NCI-H510A (cell line): ENCODE measurements at regions not wholly inside any gene's neighbourhood (a gene's known extent, or its start where the extent isn't known, plus 50 kb on each side); places are given as distances from the start of the nearest gene placed in this dataset.
"Not testable (repeated sequence)": the region's sequence is repeated elsewhere in the genome, so short reads cannot be mapped to it uniquely, and the experiment has no call there.

ENCODE experiments used
- DNase-seq: peaks from one replicate; lab custom pipeline; 2025; lab: John Stamatoyannopoulos, UW

DNA sequence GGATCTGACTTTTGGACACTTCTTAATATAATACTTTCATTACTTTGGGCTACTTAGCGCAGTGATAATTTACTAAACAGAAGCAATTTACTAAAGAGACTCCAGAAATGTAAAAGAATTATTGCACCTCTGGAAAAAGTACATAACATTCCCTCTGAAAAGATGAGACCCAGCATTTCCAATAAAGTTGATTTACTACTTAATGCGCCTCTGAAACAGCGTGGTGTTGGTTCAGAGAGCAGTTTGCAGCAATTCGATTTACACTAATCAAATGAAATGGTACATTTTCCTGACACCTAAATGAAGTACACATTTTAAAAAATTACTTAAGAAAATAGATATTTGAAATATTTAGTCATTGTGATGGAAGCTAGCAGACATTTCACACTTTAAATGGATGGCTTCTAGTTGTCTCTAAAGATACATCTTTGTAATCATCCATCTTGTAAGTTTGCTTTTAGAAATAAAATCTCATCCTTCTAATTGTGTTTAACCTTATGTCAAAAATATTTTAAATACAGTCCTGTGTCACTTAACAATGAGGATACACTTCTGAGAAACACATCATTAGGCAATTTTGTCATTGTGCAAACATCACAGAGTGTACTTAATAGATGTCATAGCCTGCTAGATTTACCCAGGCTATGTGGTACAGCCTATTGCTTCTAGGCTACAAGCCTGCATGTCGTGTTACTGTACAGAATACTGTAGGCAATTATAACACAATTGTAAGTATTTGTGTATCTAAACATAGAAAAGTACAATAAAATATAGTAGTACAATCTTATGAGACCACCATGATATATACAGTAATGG lies 284.6 kb upstream of the UBE2E3 start:
- DNase-seq, result no peak

DNA sequence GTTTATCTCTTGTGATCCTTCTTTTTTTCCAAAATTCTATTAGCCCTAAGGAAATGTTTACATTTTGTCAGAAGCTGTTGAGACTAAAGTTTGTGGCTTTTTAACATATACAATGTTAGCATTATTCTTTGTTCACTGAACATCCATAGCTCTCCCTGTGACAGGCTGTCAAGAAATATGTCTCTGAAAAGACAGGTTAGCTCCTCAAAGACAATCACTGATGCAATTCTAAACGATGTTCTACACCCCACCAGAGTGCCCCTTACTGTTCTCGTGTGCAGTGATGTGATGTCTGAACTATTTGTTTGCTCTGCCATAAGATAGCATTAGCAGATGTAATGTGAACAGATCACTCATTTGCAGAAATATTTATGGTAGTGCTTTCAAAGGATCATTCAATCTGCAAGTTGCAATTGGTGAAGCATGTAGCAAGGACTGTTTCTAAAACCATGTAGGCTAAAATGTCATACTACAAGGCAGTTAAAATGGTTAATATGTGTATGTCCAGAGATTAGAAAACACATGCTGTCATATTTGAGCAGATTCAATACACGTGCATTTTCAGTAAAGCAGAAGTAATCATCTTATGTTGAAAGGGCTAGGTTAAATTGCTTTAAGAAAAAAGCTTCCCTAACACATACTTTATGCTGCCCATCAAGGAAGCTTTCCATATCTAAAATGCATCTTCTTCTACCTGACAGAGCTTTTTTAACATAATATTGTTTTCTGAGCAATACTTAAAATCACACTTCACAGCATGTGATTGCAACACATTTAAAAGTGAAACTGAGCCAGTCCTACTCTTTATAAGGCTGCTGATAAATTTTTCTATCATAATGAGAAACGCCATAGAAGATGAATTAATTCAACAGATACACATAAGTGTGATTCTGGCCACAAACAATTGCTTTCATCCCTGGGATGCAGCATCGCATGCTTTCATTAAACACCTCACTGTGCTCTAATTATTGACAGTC lies 285.7 kb upstream of the UBE2E3 start:
- no peak for DNase-seq

DNA sequence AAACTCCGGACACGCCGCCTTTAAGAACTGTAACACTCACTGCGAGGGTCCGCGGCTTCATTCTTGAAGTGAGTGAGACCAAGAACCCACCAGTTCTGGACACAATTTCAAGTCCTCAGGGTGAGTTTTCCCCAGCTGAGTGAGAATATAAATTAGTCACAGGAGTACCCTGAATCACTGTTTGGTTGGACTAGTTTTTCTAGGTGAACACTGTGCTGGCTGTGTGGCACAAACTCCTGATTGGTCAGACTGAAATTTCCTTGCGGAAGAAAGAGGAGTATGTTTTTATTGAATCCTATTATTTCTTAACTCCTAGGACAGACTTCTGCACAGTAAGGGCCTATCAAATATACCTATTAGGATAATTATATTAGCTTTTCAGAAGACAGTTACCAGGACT lies 288.1 kb upstream of the UBE2E3 start:
- DNase-seq, result no peak

DNA sequence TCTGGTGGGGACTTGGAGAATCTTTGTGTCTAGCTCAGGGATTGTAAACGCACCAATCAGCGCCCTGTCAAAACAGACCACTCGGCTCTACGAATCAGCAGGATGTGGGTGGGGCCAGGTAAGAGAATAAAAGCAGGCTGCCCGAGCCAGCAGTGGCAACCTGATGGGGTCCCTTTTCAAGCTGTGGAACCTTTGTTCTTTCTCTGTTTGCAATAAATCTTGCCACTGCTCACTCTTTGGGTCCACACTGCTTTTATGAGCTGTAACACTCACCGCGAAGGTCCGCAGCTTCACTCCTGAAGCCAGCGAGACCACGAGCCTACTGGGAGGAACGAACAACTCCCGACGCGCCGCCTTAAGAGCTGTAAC lies 288.6 kb upstream of the UBE2E3 start:
- not testable (repeated sequence) for DNase-seq

DNA sequence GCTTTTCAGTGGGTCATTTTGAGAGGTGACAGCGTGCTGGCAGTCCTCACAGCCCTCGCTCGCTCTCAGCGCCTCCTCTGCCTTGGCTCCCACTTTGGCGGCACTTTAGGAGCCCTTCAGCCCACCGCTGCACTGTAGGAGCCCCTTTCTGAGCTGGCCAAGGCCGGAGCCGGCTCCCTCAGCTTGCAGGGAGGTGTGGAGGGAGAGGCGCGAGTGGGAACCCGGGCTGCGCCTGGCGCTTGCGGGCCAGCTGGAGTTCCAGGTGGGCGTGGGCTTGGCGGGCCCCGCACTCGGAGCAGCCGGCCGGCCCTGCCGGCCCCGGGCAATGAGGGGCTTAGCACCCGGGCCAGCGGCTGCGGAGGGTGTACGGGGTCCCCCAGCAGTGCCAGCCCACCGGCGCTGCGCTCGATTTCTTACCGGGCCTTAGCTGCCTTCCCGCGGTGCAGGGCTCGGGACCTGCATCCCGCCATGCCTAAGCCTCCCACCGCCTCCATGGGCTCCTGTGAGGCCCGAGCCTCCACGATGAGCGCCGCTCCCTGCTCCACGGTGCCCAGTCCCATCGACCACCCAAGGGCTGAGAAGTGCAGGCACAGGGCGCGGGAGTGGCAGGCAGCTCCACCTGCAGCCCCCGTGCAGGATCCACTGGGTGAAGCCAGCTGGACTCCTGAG lies 289.1 kb upstream of the UBE2E3 start:
- DNase-seq, result not testable (repeated sequence)

DNA sequence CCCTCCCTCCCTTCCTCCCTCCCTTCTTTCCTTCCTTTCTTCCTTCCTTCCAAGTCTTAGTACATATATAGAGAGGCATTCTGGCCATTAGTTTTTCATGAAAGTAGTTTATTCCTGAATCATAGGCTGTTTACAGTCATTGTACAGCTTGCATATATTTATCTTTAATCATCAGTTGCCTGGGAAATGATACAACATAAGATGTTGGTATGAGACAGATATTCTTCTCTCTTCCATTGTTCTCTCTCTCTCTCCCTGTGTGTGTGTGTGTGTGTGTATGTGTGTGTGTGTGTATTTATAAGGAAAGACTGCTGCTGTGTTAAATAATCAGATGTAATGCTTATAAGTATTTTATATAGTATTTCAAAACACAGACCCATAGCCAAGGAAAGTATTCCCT lies 289.8 kb upstream of the UBE2E3 start:
- no peak for DNase-seq

DNA sequence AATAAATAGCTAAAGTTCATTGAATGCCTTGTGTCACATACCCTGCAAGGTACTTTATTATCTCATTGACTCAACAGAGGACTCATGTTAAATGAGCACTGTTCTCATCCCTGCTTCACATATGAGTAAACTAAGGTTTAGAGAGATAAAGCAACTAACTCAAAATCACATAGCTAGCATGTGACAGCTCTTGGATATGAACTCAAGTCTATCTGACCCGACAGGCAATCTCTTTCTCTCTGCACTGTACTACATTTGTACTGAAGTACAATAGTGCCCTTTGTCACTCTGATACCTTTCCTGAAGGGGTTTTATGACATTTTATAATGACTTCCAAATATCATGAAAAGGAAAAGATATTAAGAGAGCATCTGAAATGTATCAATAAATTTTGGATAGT lies 297.5 kb upstream of the UBE2E3 start:
- DNase-seq, result no peak

DNA sequence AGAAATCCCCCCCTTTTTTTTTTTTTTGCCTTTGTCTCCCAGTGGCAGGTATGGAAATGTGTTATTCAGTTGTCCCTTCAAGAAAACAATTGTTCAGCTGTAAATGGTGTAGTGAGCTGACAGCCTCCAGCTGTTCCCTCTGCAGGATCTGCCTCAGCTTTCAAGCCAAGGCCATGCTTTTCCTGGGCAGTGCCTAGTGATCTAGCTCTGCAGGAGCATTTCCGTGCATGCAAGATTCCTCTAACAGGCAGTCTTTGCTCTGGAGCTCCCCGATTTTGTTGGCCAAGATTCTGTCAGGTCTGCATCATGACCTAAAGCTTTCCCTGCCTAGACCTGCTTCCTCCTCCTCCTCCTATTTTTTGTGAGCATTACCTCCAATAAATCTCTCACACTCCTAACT lies 300.7 kb upstream of the UBE2E3 start:
- DNase-seq, result no peak

DNA sequence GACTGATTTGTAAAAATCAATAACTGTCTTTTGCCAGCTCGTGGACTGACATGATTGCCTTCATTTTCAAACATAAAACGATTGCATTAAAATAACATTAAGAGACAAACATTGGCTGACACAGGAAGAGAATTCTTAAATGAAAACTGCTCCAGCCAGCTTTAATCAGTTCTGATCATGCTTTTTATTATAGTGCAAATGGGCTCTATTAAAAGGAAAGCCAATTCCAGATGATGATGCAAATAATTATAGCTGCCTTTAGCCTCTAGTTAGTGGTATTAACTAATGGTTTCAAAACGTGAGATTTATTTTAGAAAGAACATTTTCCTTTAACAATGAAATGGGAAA lies 301.8 kb upstream of the UBE2E3 start:
- DNase-seq, result no peak

DNA sequence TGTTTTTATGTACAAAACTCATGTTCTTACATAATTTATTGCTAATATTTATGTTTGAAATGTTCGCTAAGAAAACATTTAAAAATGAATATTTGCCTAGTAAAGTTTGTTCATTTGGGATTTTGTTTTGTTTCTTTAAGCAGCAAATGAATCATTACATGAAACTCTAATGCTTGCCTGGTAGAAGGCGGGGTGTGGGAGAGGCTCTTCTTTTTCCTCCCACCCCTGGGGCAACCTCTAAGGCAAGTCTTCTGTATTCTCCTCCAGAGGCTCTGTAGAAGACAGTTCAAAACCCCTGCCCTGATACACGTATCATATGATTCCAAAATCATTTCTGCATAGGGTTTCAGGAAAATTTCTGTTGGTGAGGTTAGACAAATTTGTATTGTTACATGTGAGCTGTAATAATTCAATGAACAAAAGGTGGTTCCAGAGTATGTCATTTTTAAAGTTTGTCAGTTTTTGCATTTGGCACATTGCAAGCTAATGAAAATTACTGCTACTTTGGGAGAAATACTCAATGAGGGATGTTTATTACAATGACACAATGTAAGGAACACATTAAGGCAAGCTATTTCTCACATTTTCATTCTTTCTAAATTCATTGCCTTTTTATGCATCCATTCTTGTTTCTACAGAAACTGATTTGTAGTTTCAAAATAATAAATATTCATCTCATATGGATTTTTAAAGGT lies 302.3 kb upstream of the UBE2E3 start:
- no peak for DNase-seq

DNA sequence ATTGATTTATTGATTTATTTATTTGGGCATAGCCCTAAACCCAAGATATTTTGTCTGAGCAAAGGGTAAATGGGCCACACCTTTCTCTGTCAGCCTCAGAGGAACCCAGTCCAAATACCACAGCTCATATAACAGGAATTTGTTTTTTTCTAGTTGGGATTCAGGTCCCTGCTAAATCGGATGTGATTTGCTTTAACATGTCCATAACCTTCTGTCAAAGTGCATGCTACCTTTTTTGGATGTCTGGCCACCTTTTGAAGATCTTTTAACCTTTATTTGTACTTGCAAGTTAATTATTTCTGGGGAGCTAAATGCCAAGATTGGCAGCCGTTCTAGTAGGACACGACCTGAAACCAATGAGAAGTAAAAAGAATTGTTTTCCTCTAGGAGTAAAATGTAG lies 303.2 kb upstream of the UBE2E3 start:
- no peak for DNase-seq

DNA sequence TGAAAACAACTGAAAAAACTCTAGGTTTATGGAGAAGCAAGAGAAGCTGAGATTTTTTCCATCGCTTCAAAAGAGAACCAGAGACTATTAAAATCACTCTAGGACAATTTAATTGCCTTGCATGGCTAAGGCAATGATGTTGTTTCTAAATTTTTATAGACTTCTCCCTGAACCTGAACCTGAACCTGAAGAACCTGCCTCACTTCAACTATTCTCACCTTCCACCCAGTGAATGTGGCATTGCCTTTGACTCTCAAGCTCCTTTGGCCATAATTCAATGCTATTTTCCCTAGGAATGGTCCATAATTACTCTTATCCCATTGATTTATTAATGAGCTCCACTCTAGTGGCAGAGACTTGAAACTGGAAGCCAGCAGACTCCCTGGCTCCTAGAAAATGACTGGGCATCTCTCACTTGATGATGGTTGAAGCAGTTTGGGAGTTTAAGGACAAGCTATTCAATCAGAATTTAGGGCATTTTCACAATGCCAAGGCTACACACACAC lies 303.8 kb upstream of the UBE2E3 start:
- no peak for DNase-seq

DNA sequence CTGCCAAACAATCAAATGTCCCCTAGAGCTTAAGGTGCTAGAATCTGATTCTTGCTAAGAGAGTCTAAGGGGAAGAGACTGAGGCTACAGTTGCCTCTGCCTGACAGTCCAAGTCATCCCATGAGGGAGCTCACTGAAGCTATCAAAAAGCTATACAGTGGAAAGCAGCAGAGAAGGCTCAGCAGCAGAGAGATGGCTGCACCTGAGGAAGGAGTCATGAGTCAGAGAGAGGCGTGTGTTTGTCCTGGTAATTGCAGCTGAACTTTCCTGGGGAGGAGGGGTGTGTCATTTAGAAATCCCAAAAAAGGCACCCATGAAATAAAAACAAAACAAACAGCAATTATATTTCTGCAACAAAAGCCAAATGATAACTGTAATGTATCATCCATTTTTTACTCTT lies 305.2 kb upstream of the UBE2E3 start:
- DNase-seq, result no peak

DNA sequence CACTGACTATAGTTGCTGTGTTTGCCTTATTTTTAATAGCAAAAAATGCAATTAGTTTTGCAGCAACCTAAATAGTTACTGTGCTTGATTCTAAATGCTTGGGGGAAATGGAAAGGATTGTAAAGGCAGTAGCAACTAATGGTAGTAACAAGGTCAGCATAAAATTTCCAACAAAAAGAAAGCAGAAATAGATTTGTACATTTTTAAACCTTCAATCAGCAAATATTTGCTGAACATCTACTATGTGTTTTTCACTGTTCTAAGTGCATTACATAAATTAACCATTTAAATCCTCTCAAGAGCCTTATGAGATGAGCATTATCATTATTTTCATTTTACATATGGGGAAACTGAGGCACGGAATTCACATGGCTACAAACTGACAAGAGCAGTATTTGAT lies 308.0 kb upstream of the UBE2E3 start:
- DNase-seq, result no peak

DNA sequence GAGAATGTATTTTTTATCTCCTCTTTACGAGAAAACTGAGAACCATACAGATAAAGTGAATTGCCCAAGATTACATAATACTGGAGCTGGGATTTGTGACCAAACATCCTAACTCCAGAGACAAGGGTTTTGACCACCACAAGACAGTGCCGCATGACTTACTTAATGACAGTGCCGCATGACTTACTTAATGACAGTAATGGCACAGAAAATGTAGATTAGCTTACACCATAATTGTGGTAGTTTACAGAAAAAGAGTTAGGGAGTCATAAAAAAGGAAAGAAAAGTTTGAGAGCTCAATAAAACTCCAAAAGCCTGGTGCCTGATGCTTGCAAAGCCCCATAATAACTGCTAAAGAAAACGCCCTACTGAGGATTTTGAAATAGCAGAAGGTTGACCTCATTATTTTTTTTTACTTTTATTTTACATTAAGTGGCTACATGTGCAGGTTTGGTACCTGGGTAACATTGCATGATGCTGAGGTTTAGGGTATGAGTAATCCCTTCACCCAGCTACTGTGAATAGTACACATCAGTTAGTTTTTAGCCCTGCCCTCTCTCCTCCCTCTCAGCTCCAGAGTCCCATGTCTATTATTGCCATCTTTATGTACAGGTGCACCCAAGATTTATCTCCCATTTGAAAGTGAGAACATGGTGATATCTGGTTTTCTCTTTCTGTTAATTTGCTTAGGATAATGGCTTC lies 310.0 kb upstream of the UBE2E3 start:
- no peak for DNase-seq

DNA sequence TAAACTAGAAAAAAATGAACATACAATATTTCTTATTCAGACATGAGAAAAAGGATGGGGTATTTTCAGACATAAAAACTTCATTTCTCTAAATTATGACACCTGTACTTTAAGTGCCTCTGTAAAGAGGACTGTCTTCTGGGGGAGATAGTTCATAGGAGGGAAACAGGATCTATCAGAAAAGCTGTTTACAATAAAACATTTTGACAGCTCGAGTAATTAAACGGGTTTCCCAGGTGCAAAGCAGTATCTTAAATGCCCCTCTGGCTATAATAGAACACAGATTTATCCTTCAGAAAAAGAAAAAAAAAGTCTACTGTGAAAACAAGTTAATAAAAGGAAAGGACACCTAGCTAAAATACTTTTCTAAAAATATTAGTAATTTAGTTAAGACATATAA lies 311.4 kb upstream of the UBE2E3 start:
- no peak for DNase-seq

DNA sequence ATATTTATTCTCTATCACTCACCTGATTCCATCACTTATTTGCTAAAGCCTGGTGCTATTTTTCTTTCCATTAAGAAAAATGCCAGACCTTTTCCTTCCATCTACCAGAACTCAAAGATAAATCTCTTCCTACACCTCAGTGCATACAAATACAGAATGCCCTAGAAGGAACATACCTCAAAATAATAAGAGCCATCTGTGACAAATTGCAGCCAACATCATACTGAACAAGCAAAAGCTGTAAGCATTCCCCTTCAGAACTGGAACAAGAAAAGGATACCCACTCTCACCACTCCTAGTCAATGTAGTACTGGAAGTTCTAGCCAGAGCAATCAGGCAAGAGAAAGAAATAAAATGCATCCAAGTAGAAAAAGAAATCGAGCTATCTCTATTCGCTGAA lies 315.9 kb upstream of the UBE2E3 start:
- no peak for DNase-seq

DNA sequence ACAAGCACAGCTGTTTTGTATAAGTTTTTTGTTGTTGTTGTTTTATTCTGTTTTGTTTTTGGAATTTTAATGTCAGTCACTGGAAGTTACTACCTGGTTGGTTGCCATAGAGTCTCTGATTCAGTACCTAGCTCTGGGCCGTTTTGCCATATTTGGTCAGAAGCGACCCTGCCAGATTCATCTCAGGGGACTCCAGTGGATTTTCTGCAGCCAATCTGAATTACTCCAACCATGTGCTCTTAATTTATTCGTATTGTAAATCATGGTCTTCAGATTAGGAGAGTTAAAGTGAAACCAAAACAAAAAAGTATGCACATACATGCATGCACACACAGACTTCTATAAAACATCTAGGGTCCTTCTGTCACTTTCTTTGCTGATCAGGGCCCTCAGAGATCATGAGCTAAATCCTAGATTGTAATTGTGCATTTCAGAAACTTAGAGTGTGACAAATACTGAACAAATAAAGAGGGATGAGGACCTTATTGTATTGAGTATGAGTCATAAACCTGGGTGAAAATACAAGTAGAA lies 317.4 kb upstream of the UBE2E3 start:
- DNase-seq, result no peak

DNA sequence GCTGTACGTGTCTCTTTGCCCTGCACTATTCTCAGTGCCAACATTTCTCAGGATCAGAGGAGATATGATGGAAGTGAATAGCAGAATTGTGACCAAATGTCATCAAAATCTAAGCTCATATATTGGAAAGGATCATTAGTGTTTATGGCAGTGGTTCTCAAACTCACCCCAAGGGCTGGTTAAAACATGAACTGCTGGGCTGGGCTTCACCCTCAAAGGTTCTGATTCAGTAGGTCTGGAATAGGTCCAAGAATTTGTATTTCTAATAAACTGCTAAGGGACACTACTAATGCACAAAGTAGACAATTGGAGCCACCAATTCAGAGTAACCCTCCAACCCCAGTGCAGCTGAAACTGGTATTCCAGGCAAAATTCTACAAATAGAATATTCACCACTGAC lies 317.9 kb upstream of the UBE2E3 start:
- no peak for DNase-seq

DNA sequence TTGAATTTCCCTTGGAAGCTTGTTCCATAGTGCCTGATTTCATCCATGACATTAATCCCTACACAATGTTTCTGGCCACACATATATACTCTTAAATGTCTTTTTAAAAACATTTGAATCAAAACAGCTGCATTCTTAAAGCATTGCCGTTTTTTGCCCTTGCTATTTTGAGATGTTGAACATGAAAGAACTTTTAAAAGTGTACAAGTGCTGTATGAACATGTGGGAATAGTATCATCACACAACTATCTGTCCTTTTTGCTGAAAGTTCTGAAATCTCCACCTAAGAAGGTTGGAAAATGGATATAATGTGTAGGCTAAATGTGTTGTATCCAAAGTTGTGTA lies 318.7 kb upstream of the UBE2E3 start:
- DNase-seq, result no peak
